AML-193 (cell line): ENCODE measurements at regions not wholly inside any gene's neighbourhood (a gene's known extent, or its start where the extent isn't known, plus 50 kb on each side); places are given as distances from the start of the nearest gene placed in this dataset.

Experiments
- DNase-seq, 2 experiments: peaks; one replicate each; lab custom pipeline; 2025; lab: John Stamatoyannopoulos, UW

GRCh38 chr1:221912230-221912629 is 170.3 kb upstream of the DUSP10 start:
- no peak for DNase-seq

- no peak for DNase-seq
These were observed 169.8 kb upstream of the DUSP10 start for GRCh38 chr1:221911714-221912113.

GRCh38 chr1:221910222-221910621 is 168.3 kb upstream of the DUSP10 start:
- DNase-seq, result no peak

- DNase-seq, result no peak
These were observed 166.7 kb upstream of the DUSP10 start for GRCh38 chr1:221908573-221908972.

GRCh38 chr1:221907166-221907932 is 165.5 kb upstream of the DUSP10 start:
- DNase-seq, result no peak

- no peak for DNase-seq
These were observed 163.9 kb upstream of the DUSP10 start for GRCh38 chr1:221905802-221906201.

- no peak for DNase-seq
These were observed 162.4 kb upstream of the DUSP10 start for GRCh38 chr1:221904319-221904718.

- DNase-seq, result no peak
These were observed 161.7 kb upstream of the DUSP10 start for GRCh38 chr1:221903594-221903993.

GRCh38 chr1:221902961-221903360 is 161.1 kb upstream of the DUSP10 start:
- DNase-seq, result no peak

GRCh38 chr1:221900678-221901077 is 158.8 kb upstream of the DUSP10 start:
- no peak for DNase-seq

GRCh38 chr1:221897321-221897721 is 155.4 kb upstream of the DUSP10 start:
- DNase-seq, result no peak

GRCh38 chr1:221892301-221892830 is 150.5 kb upstream of the DUSP10 start:
- DNase-seq, result no peak

- no peak for DNase-seq
These were observed 149.8 kb upstream of the DUSP10 start for GRCh38 chr1:221891708-221892107.

- DNase-seq, result no peak
These were observed 146.9 kb upstream of the DUSP10 start for GRCh38 chr1:221888801-221889200.

GRCh38 chr1:221888218-221888617 is 146.3 kb upstream of the DUSP10 start:
- DNase-seq, result no peak

- DNase-seq, result no peak
These were observed 145.9 kb upstream of the DUSP10 start for GRCh38 chr1:221887758-221888157.

GRCh38 chr1:221887415-221887746 is 145.5 kb upstream of the DUSP10 start:
- no peak for DNase-seq

GRCh38 chr1:221886743-221887414 is 145.0 kb upstream of the DUSP10 start:
- no peak for DNase-seq

GRCh38 chr1:221886311-221886710 is 144.4 kb upstream of the DUSP10 start:
- DNase-seq, result no peak

- no peak for DNase-seq
These were observed 142.9 kb upstream of the DUSP10 start for GRCh38 chr1:221884821-221885220.

GRCh38 chr1:221881805-221882581 is 140.1 kb upstream of the DUSP10 start:
- no peak for DNase-seq

GRCh38 chr1:221880182-221880581 is 138.3 kb upstream of the DUSP10 start:
- no peak for DNase-seq

- DNase-seq, result no peak
These were observed 136.2 kb upstream of the DUSP10 start for GRCh38 chr1:221878134-221878533.
